Transverse colon (tissue), 4 donors: ENCODE measurements at regions not wholly inside any gene's neighbourhood (a gene's known extent, or its start where the extent isn't known, plus 50 kb on each side); places are given as distances from the start of the nearest gene placed in this dataset.

Experiments used
- DNase-seq: peaks from one replicate; pipeline ENCODE4 v3.0.0-alpha.2; 2019
- H3K27ac ChIP-seq, 4 donors: fragments of 200-600 bp; sonication (generic); 2 replicates each; pipeline ENCODE4 v1.5.1; 2016 to 2018; ENCODE audit warnings: inconsistent platforms in 4 of 4
- H3K27me3 ChIP-seq: fragments of 200-600 bp; sonication (generic); 2 replicates; pipeline ENCODE4 v1.5.1; 2017; ENCODE audit warnings: inconsistent platforms
- H3K36me3 ChIP-seq, 4 donors: fragments of 200-600 bp; sonication (generic); 2 replicates each; pipeline ENCODE4 v1.5.1; 2017 to 2019; ENCODE audit warnings: inconsistent platforms in 4 of 4
- H3K4me1 ChIP-seq, 4 donors: fragments of 200-600 bp; sonication (generic); 2 replicates each; pipeline ENCODE4 v1.5.1; 2017 to 2020; ENCODE audit warnings: inconsistent platforms in 4 of 4
- H3K4me3 ChIP-seq, 4 donors: fragments of 200-600 bp; sonication (generic); 1 replicate in 1 of 4; 2 replicates in 3 of 4; pipeline versions ENCODE4 v1.5.1 to v1.6.1; 2017 to 2019; ENCODE audit warnings: inconsistent platforms in 4 of 4
- H3K9me3 ChIP-seq, 2 donors: fragments of 200-600 bp; sonication (generic); 2 replicates each; pipeline ENCODE4 v1.5.1; 2017 to 2019; ENCODE audit warnings: inconsistent platforms in 2 of 2
- CTCF ChIP-seq, 5 experiments: fragments of 200-600 bp in 3 of 5; fragments of 450-650 bp in 2 of 5; sonication (generic) in 3 of 5; IDR thresholded peaks; 1 replicate in 2 of 5; 2 replicates in 3 of 5; pipeline ENCODE4 v1.5.1; 2016 to 2017; ENCODE audit warnings: antibody characterized with exemption in 5 of 5, inconsistent platforms in 3 of 5, mild to moderate bottlenecking in 2 of 5, moderate library complexity in 1 of 5
- EP300 ChIP-seq: sonication (generic); formaldehyde crosslinking; IDR thresholded peaks from one replicate; pipeline ENCODE4 v1.6.1; 2017; ENCODE audit warnings: antibody characterized with exemption, low read depth
- POLR2A ChIP-seq: fragments of 450-650 bp; IDR thresholded peaks from one replicate; pipeline ENCODE4 v1.6.1; 2016; ENCODE audit warnings: antibody characterized with exemption, mild to moderate bottlenecking, moderate library complexity
- POLR2AphosphoS5 ChIP-seq, 3 donors: sonication (generic); formaldehyde crosslinking; IDR thresholded peaks; one replicate each; pipeline ENCODE4 v1.6.1; 2016; ENCODE audit warnings: antibody characterized with exemption in 3 of 3
- WGBS, 2 donors: methylation state at CpG; one replicate each; pipeline ENCODE4 v1.1.5; 2018; ENCODE audit warnings: low coverage in 1 of 2; 5-methylcytosine and 5-hydroxymethylcytosine counted together
- in situ Hi-C, 4 donors: fragments of 200-750 bp; cut with MboI; loops; one replicate each; pipeline versions ENCODE4 v1.15.0 to v1.15.1; 2017; ENCODE audit warnings: low sequenced_read_pairs in 3 of 4, low pct_ligation_motif_present in 1 of 4, low pct_unique_long_range_greater_than_20kb in 1 of 4
- intact Hi-C: fragments of 100-400 bp; cut with DNase I; formaldehyde crosslinking; loops from one replicate; pipeline ENCODE4 v1.15.1; 2023; ENCODE audit warnings: low total_unique reads

- TF ChIP-seq CTCF (IDR thresholded peaks at IDR 0.05) (no peak), POLR2A (no peak), POLR2AphosphoS5 (IDR thresholded peaks at IDR 0.05) (no peak), EP300 (no peak)
- in situ Hi-C loops (no loop called here), intact Hi-C loops (no loop called here)
- 73% methylated on average over 5 of the region's 5 CpGs for WGBS, 2 donors
- Histone ChIP-seq H3K27me3 (no peaks in the 10 kb centered on the region), H3K27ac (no peak overlapping the region), H3K9me3 (no peaks in the 10 kb centered on the region), H3K36me3 (no peaks in the 10 kb centered on the region), H3K4me1 (no peaks in the 10 kb centered on the region), H3K4me3 (no peak overlapping the region)
- DNase-seq, result no peak
These were observed 2295.4 kb downstream of the PCDH9 start for GRCh38 chr13:64934569-64935362.

DNA sequence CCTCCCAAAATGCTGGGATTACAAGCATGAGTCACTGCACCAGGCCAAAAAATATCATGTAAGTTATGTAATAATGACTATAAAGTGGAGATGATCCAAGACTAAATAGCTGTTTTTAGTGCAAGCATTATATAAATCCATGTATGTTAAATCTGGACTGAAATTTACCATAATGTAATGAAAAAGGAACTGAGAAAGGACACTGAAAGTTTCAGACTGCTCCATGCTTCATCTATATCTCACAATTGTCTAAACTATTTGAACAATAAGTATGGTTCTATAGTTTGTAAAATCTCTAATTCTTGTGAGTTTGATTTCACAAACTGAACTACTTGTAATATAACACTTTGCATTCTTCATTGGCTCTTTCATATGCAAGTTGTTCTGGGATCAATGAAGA is 2299.5 kb downstream of the PCDH9 start:
- Histone ChIP-seq H3K27ac (no peak overlapping the region), H3K9me3 (no peaks in the 10 kb centered on the region), H3K36me3 (no peaks in the 10 kb centered on the region), H3K4me3 (no peak overlapping the region), H3K27me3 (no peaks in the 10 kb centered on the region), H3K4me1 (no peaks in the 10 kb centered on the region)
- intact Hi-C loops (no loop called here), in situ Hi-C loops (no loop called here)
- TF ChIP-seq POLR2AphosphoS5 (IDR thresholded peaks at IDR 0.05), result no peak
- TF ChIP-seq EP300, result no peak
- TF ChIP-seq CTCF (IDR thresholded peaks at IDR 0.05), result no peak
- no peak for TF ChIP-seq POLR2A
- no peak for DNase-seq

GRCh38 chr13:64928696-64929499 is 2301.2 kb downstream of the PCDH9 start:
- in situ Hi-C loops, result no loop called here

More at GRCh38 chr13:64928696-64929499, 2301.2 kb downstream of the PCDH9 start:
- 59 to 80% methylated on average over 1 to 3 of the region's 3 CpGs for WGBS, 2 donors
- no peak for DNase-seq
- no peak overlapping the region for H3K4me3 ChIP-seq
- no peak overlapping the region for H3K27ac ChIP-seq
- intact Hi-C loops, result no loop called here
- no peaks in the 10 kb centered on the region for H3K9me3 ChIP-seq
- H3K27me3 ChIP-seq, result no peaks in the 10 kb centered on the region
- no peaks in the 10 kb centered on the region for H3K36me3 ChIP-seq
- no peak for TF ChIP-seq EP300
- TF ChIP-seq CTCF (IDR thresholded peaks at IDR 0.05), result no peak
- no peak for TF ChIP-seq POLR2A
- TF ChIP-seq POLR2AphosphoS5 (IDR thresholded peaks at IDR 0.05), result no peak
- H3K4me1 ChIP-seq, result no peaks in the 10 kb centered on the region
